ENCODE measurements at regions not wholly inside any gene's neighbourhood (a gene's known extent, or its start where the extent isn't known, plus 50 kb on each side); places are given as distances from the start of the nearest gene placed in this dataset.

DNA sequence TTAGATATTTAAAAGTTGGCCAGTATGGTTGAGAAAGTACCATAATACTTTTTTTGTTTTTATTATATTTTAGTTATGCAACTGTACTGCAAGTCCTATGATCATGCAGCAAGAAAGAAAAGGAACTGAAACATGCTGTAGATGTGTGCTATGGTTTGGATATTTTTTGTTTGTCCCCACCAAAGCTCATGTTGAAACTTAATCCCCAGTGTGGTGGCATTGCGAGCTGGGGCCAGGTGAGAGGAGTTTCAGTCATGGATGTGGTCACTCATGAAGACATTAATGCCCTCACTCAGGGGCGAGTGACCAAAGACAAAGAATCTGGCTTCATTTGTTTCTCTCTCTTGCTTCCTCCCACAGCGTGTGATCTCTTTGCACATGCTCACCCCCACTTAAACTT is 393.9 kb downstream of the PAX1 start:
- TF ChIP-seq, protein P1, sequence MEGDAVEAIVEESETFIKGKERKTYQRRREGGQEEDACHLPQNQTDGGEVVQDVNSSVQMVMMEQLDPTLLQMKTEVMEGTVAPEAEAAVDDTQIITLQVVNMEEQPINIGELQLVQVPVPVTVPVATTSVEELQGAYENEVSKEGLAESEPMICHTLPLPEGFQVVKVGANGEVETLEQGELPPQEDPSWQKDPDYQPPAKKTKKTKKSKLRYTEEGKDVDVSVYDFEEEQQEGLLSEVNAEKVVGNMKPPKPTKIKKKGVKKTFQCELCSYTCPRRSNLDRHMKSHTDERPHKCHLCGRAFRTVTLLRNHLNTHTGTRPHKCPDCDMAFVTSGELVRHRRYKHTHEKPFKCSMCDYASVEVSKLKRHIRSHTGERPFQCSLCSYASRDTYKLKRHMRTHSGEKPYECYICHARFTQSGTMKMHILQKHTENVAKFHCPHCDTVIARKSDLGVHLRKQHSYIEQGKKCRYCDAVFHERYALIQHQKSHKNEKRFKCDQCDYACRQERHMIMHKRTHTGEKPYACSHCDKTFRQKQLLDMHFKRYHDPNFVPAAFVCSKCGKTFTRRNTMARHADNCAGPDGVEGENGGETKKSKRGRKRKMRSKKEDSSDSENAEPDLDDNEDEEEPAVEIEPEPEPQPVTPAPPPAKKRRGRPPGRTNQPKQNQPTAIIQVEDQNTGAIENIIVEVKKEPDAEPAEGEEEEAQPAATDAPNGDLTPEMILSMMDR (optimal IDR thresholded peaks at IDR 0.05 in 1 of 3, IDR thresholded peaks at IDR 0.05 in 1 of 3, conservative IDR thresholded peaks at IDR 0.05 in 1 of 3; ENCODE audit: extremely low read depth in 1 of 3, insufficient read depth in 2 of 3, low read length in 3 of 3) = no peak
- no peak for TF ChIP-seq EZH2 (IDR thresholded peaks at IDR 0.05; ENCODE audit: low read length)
